ENCODE measurements at regions not wholly inside any gene's neighbourhood (a gene's known extent, or its start where the extent isn't known, plus 50 kb on each side); places are given as distances from the start of the nearest gene placed in this dataset.
A peak's percentile ranks its signal among the peaks of the same experiment; 100 is the strongest.

GRCh38 chr5:9858043-9858442 lies 227.9 kb upstream of the TAS2R1 start:
- DNase-seq (no peak), ATAC-seq (peak in 1 of 4 donors; percentile 34)
- Histone ChIP-seq H3K9me3 (no peaks in the 10 kb centered on the region), H3K36me3 (no peaks in the 10 kb centered on the region), H3K4me3 (no peak overlapping the region), H3K4me1 (no peaks in the 10 kb centered on the region), H3K27ac (no peak overlapping the region), H3K27me3 (no peaks in the 10 kb centered on the region)
- intact Hi-C loops (cut with DNase I) = no loop called here
- 86% methylated on average over 1 of the region's 3 CpGs for WGBS (ENCODE audit: insufficient coverage, low coverage, low lambda C conversion rate, missing lambda C conversion rate)
- no peak for TF ChIP-seq POLR2A (IDR thresholded peaks at IDR 0.05)
- TF ChIP-seq, protein P1, sequence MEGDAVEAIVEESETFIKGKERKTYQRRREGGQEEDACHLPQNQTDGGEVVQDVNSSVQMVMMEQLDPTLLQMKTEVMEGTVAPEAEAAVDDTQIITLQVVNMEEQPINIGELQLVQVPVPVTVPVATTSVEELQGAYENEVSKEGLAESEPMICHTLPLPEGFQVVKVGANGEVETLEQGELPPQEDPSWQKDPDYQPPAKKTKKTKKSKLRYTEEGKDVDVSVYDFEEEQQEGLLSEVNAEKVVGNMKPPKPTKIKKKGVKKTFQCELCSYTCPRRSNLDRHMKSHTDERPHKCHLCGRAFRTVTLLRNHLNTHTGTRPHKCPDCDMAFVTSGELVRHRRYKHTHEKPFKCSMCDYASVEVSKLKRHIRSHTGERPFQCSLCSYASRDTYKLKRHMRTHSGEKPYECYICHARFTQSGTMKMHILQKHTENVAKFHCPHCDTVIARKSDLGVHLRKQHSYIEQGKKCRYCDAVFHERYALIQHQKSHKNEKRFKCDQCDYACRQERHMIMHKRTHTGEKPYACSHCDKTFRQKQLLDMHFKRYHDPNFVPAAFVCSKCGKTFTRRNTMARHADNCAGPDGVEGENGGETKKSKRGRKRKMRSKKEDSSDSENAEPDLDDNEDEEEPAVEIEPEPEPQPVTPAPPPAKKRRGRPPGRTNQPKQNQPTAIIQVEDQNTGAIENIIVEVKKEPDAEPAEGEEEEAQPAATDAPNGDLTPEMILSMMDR (IDR thresholded peaks at IDR 0.05) = no peak

GRCh38 chr5:9853309-9853708 lies 223.2 kb upstream of the TAS2R1 start:
- H3K36me3 ChIP-seq = no peaks in the 10 kb centered on the region
- H3K27ac ChIP-seq = no peak overlapping the region
- TF ChIP-seq POLR2A (IDR thresholded peaks at IDR 0.05) = no peak
- TF ChIP-seq, protein P1 (IDR thresholded peaks at IDR 0.05) = no peak
- ATAC-seq = no peak
- no peaks in the 10 kb centered on the region for H3K4me1 ChIP-seq
- 73% methylated on average over 2 of the region's 2 CpGs for WGBS (ENCODE audit: insufficient coverage, low coverage, low lambda C conversion rate, missing lambda C conversion rate)
- no peaks in the 10 kb centered on the region for H3K9me3 ChIP-seq
- no peaks in the 10 kb centered on the region for H3K27me3 ChIP-seq
- H3K4me3 ChIP-seq = no peak overlapping the region
- no peak for DNase-seq
- intact Hi-C loops (cut with DNase I) = no loop called here

DNA sequence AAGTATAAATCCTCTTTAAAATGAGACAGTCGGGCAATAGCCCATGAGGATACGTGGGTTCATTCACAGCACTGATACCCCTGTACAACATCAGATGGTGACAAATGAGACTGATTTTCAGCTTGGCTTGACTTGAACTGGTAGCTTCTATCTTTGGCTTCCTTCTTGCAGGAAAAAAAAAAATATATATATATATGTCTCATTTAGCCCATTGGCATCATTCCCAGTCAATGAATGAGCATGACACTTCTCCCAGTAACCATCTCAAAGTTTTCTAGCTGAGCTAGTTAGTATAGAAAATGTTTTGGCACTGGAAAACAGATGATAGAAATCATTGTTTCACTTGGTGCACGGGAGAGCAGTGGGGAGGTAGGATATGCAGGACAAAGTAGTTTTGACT lies 222.5 kb upstream of the TAS2R1 start:
- 38% methylated on average over 3 of the region's 3 CpGs for WGBS (ENCODE audit: insufficient coverage, low coverage, low lambda C conversion rate, missing lambda C conversion rate)
- intact Hi-C loops (cut with DNase I) = no loop called here
- H3K27me3 ChIP-seq = no peaks in the 10 kb centered on the region
- H3K4me1 ChIP-seq = no peaks in the 10 kb centered on the region
- H3K9me3 ChIP-seq = no peaks in the 10 kb centered on the region
- no peaks in the 10 kb centered on the region for H3K36me3 ChIP-seq
- H3K4me3 ChIP-seq = no peak overlapping the region
- DNase-seq (no peak), ATAC-seq (no peak)
- no peak overlapping the region for H3K27ac ChIP-seq
- TF ChIP-seq POLR2A (IDR thresholded peaks at IDR 0.05) = no peak
- TF ChIP-seq, protein P1 (IDR thresholded peaks at IDR 0.05) = no peak

DNA sequence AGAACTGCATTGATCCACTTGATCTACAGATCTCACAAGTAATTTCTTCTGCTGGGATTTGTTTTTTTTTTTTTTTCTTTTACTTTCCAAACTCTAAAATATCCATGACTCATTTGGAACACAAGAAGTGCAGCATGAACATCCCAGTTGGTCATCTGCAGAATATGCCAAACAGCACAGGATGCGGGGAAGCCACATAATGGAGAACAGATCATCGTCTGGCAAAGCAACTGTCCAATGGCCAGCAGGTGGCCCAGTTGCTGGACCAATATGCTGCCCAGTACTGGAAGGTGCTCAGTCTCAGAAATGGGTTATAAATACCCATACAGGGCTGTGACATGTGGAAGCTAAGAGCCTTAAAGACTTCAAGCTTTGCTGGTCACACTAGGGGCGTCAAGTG lies 221.3 kb upstream of the TAS2R1 start:
- ATAC-seq = peak in 2 of 4 donors; percentile 40 to 48
- H3K27ac ChIP-seq = no peak overlapping the region
- H3K4me1 ChIP-seq = no peaks in the 10 kb centered on the region
- WGBS (ENCODE audit: insufficient coverage, low coverage, low lambda C conversion rate, missing lambda C conversion rate) = 49% methylated on average over 3 of the region's 3 CpGs
- no peaks in the 10 kb centered on the region for H3K36me3 ChIP-seq
- H3K4me3 ChIP-seq = no peak overlapping the region
- no peak for DNase-seq
- TF ChIP-seq POLR2A (IDR thresholded peaks at IDR 0.05) = no peak
- TF ChIP-seq, protein P1 (IDR thresholded peaks at IDR 0.05) = peak in 1 of 4 donors; percentile 15
- intact Hi-C loops (cut with DNase I) = no loop called here
- H3K27me3 ChIP-seq = no peaks in the 10 kb centered on the region
- H3K9me3 ChIP-seq = no peaks in the 10 kb centered on the region

DNA sequence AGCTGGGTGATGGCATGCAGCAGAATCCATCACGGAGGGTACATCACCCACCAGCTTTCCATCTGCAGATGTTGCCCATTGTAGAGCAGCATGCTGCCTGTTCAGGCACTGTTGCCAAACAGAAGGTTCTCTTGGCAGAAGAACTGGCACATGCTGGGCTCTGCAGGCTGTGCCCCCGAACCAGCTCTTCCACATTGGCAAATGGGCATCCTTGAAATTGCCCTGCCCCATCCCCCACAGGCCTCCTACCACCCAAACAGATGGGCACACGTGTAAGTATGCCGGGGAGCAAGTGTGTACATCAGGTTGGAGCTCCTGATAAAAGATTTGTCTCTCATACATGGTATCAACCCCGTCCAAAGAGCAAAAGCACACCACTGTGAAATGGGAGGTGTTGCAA lies 220.3 kb upstream of the TAS2R1 start:
- Histone ChIP-seq H3K9me3 (no peaks in the 10 kb centered on the region), H3K27ac (no peak overlapping the region), H3K4me1 (no peaks in the 10 kb centered on the region), H3K36me3 (no peaks in the 10 kb centered on the region), H3K27me3 (no peaks in the 10 kb centered on the region), H3K4me3 (no peak overlapping the region)
- no peak for DNase-seq
- no peak for TF ChIP-seq POLR2A (IDR thresholded peaks at IDR 0.05)
- TF ChIP-seq, protein P1 (IDR thresholded peaks at IDR 0.05) = no peak
- no peak for ATAC-seq
- WGBS (ENCODE audit: insufficient coverage, low coverage, low lambda C conversion rate, missing lambda C conversion rate) = 50% methylated on average over 3 of the region's 5 CpGs
- intact Hi-C loops (cut with DNase I) = no loop called here

Data from right lobe of liver (tissue), 6 donors.